SJCRH30 (cell line): ENCODE measurements at regions not wholly inside any gene's neighbourhood (a gene's known extent, or its start where the extent isn't known, plus 50 kb on each side); places are given as distances from the start of the nearest gene placed in this dataset.
"Not testable (repeated sequence)": the region's sequence is repeated elsewhere in the genome, so short reads cannot be mapped to it uniquely, and the experiment has no call there.

Experiments
- DNase-seq, 2 experiments: peaks; one replicate each; pipeline ENCODE4 v3.0.0-alpha.2; 2015 to 2020
- H3K27ac ChIP-seq: fragments of 250-450 bp; sonication (Bioruptor Pico); 2 replicates; pipeline ENCODE4 v1.5.1; 2020; ENCODE audit warnings: mild to moderate bottlenecking, moderate library complexity
- H3K27me3 ChIP-seq: fragments of 250-450 bp; sonication (Bioruptor Pico); 2 replicates; pipeline ENCODE4 v1.5.1; 2020; ENCODE audit warnings: mild to moderate bottlenecking, moderate library complexity
- H3K36me3 ChIP-seq: fragments of 250-450 bp; sonication (Bioruptor Pico); 2 replicates; pipeline ENCODE4 v1.5.1; 2020; ENCODE audit warnings: mild to moderate bottlenecking, moderate library complexity
- H3K4me1 ChIP-seq: fragments of 250-450 bp; sonication (Bioruptor Pico); 2 replicates; pipeline ENCODE4 v1.5.1; 2020; ENCODE audit warnings: mild to moderate bottlenecking, moderate library complexity
- H3K4me3 ChIP-seq: fragments of 250-450 bp; sonication (Bioruptor Pico); 2 replicates; pipeline ENCODE4 v1.5.1; 2020; ENCODE audit warnings: mild to moderate bottlenecking, moderate library complexity
- H3K9me3 ChIP-seq: fragments of 250-450 bp; sonication (Bioruptor Pico); replicated peaks from 2 replicates; pipeline ENCODE4 v1.5.1; 2020; ENCODE audit warnings: mild to moderate bottlenecking, moderate library complexity

DNA sequence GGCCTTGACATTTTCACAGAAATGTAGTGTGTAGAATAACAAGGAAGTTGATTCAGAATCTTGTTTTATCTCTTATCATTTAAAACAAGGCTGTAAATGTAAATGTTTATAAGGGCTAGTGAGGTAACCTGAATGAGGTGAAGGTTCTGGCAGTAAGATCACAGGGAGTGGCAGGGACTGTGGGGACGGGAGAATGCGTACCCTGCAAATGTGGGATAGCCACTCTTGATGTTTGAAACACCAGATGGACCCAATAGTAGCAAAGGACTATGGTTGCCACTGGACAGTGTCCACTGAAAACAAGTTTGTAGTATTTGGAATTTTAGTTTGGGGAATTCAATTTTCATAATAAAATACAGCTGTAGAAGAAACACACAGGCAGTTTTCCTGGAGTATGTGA is 155.3 kb downstream of the FHIP1A start:
- no peak overlapping the region for H3K4me3 ChIP-seq
- H3K4me1 ChIP-seq, result peaks cover 3% of the 10 kb centered on the region; the same call in 1 of the 2 replicates
- no peaks in the 10 kb centered on the region for H3K27me3 ChIP-seq
- H3K36me3 ChIP-seq, result no peaks in the 10 kb centered on the region
- no peaks in the 10 kb centered on the region for H3K9me3 ChIP-seq
- DNase-seq, result no peak
- H3K27ac ChIP-seq, result no peak overlapping the region

DNA sequence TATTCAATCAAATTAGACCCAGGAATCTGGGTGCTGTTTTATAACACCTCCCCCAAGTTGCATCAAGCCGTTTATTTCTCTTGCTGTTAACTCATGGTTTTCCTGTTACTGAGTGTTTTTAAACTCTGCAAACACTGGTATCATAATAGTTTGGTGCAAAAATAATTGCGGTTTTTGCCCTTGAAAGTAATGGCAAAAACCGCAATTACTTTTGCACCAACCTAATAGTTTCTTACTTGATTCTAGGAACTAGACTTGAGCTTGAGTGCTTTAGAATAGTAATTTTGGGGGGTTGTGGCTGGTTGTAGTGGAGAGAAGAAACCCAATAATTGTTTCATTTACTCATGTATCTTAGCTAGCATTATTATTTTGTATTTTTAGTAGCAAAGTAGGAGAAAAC is 156.6 kb downstream of the FHIP1A start:
- Histone ChIP-seq H3K4me1 (peaks cover 3% of the 10 kb centered on the region; the same call in 1 of the 2 replicates), H3K36me3 (no peaks in the 10 kb centered on the region), H3K27me3 (no peaks in the 10 kb centered on the region), H3K4me3 (no peak overlapping the region), H3K27ac (no peak overlapping the region), H3K9me3 (no peaks in the 10 kb centered on the region)
- no peak for DNase-seq

DNA sequence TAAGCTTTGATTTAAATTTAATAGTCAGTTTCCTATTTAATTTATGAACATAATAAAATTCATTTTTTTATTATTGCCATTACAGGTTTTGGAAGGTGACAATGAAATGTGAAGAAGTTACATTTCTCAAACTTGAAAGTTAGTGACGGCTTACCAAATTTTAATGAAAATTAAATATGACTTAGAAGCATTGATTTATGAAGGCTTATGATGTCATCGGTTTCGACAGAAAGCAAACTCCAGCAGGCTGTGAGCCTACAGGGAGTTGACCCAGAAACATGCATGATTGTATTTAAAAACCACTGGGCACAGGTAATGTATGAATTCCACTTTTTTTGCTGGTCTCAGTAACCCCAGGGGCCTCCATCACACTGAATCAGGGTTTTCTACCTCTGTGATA is 157.1 kb downstream of the FHIP1A start:
- Histone ChIP-seq H3K4me3 (no peak overlapping the region), H3K27ac (no peak overlapping the region), H3K9me3 (no peaks in the 10 kb centered on the region), H3K27me3 (no peaks in the 10 kb centered on the region), H3K4me1 (peaks cover 3% of the 10 kb centered on the region; the same call in 1 of the 2 replicates), H3K36me3 (no peaks in the 10 kb centered on the region)
- no peak for DNase-seq

DNA sequence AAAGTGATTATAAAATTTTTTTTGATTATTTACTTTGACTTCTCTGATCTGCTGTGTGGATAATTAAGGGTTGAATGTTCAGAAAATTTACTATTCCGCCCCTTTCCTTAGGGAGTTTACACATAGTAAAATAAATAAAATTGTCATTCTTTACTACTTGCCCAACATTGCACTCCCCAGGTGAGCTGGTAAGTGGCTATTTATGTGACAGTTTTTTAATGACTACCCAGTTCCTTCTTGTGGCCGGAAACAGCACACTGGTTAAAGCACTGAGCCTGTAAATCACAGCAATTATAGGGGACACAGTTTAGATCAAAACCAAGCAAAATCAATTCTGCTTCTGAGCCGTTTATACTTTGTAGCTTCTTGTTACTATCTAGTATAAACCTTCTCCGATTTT is 158.1 kb downstream of the FHIP1A start:
- Histone ChIP-seq H3K36me3 (no peaks in the 10 kb centered on the region), H3K27ac (no peak overlapping the region), H3K9me3 (no peaks in the 10 kb centered on the region), H3K4me1 (no peaks in the 10 kb centered on the region; the same call in 1 of the 2 replicates), H3K4me3 (no peak overlapping the region), H3K27me3 (no peaks in the 10 kb centered on the region)
- DNase-seq, result no peak

DNA sequence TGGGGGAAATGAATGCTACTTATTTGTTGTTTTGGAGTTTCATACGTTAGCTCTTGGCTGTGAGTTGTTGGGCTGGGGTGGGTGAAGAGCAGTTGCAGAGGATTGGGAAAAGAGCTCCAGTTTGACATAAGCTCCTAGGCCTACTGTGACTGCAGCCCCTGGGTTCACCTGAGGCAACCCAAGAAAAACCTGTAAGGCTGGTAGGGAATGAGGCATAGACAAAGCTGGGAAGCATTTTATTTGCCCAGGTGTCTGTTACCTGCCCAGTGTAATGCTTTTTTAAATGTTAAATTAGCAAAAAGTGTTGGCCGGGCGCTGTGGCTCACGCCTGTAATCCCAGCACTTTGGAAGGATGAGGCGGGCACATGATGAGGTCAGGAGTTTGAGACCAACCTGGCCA is 160.0 kb downstream of the FHIP1A start:
- no peaks in the 10 kb centered on the region for H3K9me3 ChIP-seq
- H3K4me1 ChIP-seq, result no peaks in the 10 kb centered on the region
- H3K27ac ChIP-seq, result no peak overlapping the region
- H3K27me3 ChIP-seq, result no peaks in the 10 kb centered on the region
- no peak overlapping the region for H3K4me3 ChIP-seq
- no peaks in the 10 kb centered on the region for H3K36me3 ChIP-seq
- DNase-seq, result no peak

DNA sequence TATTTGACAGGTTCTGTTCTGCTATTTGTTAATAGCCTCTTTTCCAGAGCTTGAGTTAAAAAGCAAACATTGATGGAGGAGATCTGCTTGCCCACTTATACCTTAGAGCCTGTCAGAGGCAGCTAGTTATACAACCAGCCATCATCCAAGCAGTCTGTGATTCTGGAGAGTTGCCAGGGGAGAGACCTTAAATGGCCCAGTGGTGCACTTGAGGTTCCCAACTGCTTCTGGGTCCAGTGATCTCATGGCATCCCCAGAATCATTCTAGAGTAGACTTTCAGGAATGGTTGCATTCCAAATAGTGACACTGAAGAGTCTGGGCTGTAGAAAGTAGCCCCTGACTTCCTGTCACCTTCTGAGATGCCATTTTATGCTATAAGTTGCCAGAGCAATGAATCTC is 160.7 kb downstream of the FHIP1A start:
- no peak overlapping the region for H3K27ac ChIP-seq
- H3K4me1 ChIP-seq, result no peaks in the 10 kb centered on the region
- no peaks in the 10 kb centered on the region for H3K9me3 ChIP-seq
- no peaks in the 10 kb centered on the region for H3K36me3 ChIP-seq
- no peak for DNase-seq
- H3K27me3 ChIP-seq, result no peaks in the 10 kb centered on the region
- H3K4me3 ChIP-seq, result no peak overlapping the region

DNA sequence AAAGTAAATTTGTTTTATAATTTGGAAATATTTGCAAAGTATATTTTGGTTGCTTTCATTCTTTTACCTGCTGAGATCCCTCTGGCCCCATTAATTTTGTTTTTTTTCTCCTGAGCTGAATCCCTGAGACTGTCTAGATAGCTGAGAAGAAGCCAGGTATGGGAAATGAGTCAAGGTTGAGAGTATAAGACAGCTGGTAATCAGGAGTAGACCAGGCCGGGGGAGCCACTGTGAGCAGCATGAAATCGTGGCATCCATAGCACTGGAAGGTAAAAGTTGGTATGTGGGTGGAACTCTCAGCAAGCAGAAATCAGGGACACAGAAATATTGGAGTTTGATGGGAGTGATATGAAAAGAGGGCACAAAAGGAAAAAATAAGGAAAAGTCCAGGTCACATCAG is 164.5 kb downstream of the FHIP1A start:
- H3K36me3 ChIP-seq, result no peaks in the 10 kb centered on the region
- no peaks in the 10 kb centered on the region for H3K27me3 ChIP-seq
- H3K4me1 ChIP-seq, result no peaks in the 10 kb centered on the region
- no peak overlapping the region for H3K4me3 ChIP-seq
- no peak overlapping the region for H3K27ac ChIP-seq
- H3K9me3 ChIP-seq, result no peaks in the 10 kb centered on the region
- DNase-seq, result no peak

DNA sequence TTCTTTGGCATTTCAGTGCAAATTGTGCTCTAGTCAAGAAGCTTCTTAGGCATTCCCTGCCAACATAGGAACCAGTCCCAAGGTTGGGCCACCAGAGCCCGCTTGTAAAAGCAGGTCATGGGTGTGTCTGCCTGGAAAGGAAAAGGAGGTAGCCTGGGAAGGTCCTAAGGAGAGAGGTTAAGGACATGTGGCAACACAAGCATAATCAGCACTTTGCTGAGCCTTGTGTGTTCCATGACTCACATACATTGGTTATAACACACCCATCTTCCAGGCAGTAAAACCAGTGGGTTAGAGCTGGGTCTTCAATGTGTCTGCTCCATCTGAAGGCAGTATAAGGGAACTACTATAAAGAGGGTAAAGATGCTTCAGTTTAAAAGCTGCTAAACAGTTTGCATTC is 165.0 kb downstream of the FHIP1A start:
- no peaks in the 10 kb centered on the region for H3K4me1 ChIP-seq
- no peak overlapping the region for H3K4me3 ChIP-seq
- no peak for DNase-seq
- H3K9me3 ChIP-seq, result no peaks in the 10 kb centered on the region
- H3K27me3 ChIP-seq, result no peaks in the 10 kb centered on the region
- H3K27ac ChIP-seq, result no peak overlapping the region
- no peaks in the 10 kb centered on the region for H3K36me3 ChIP-seq

DNA sequence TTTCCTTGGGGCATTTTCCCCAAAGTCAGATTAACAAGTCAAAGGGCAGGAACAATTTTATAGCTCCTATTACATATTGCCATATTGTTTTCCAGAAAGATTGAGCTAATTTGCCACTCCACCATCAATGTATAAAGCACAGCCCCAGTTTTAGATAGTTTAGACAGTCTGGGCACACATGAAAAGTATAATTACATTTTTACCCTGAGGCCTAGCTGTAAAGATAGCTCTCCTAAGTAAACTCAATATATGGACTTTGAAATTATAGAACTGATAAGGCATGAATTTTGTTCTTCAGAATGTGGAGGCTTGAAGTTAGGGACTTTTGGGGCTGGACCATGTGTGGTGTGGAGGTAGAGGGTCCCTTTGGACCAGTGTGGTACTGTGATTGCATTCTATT is 166.0 kb downstream of the FHIP1A start:
- H3K4me3 ChIP-seq, result no peak overlapping the region
- H3K9me3 ChIP-seq, result no peaks in the 10 kb centered on the region
- no peaks in the 10 kb centered on the region for H3K27me3 ChIP-seq
- no peak for DNase-seq
- no peak overlapping the region for H3K27ac ChIP-seq
- H3K4me1 ChIP-seq, result no peaks in the 10 kb centered on the region
- H3K36me3 ChIP-seq, result no peaks in the 10 kb centered on the region

DNA sequence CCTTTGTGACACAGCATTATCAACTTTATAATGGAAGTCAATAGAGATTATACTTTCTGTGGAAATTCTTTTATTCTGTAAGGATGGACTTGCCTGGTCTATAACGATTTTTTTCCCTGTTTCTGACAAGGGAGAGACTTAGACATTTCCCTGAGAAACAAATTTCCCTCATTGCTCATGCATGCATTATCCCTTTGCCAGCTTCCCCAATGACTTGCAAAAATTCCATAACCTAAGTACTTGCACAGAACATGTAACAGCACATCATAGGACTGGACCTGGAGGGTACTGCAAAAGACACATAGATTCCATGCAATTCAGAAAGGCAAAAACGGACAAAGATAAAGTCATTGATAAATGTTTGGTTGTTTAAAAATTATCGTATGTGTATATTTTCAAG is 166.7 kb downstream of the FHIP1A start:
- no peaks in the 10 kb centered on the region for H3K27me3 ChIP-seq
- H3K27ac ChIP-seq, result no peak overlapping the region
- no peaks in the 10 kb centered on the region for H3K36me3 ChIP-seq
- no peaks in the 10 kb centered on the region for H3K9me3 ChIP-seq
- H3K4me3 ChIP-seq, result no peak overlapping the region
- DNase-seq, result no peak
- no peaks in the 10 kb centered on the region for H3K4me1 ChIP-seq

DNA sequence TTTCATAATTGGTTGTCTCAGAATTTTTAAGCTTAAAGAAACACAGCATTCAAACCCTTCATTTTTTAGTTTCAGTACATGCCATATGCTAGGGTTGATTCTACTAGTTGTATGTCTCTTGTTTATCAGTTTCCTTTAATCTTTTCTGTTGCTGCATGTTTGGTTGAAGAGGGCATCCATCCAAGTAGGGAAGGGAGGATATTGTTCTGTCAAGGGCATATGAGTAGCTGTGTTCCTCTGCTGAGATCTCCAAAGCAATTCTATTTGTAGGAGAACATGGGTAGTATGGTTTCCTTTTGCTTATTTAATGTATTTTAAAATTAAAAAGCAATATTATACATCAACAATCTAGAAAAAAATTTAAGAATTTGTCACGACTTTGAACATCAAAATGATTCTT is 167.7 kb downstream of the FHIP1A start:
- no peaks in the 10 kb centered on the region for H3K27me3 ChIP-seq
- no peak overlapping the region for H3K4me3 ChIP-seq
- no peaks in the 10 kb centered on the region for H3K9me3 ChIP-seq
- H3K36me3 ChIP-seq, result no peaks in the 10 kb centered on the region
- no peak for DNase-seq
- H3K4me1 ChIP-seq, result no peaks in the 10 kb centered on the region
- no peak overlapping the region for H3K27ac ChIP-seq

DNA sequence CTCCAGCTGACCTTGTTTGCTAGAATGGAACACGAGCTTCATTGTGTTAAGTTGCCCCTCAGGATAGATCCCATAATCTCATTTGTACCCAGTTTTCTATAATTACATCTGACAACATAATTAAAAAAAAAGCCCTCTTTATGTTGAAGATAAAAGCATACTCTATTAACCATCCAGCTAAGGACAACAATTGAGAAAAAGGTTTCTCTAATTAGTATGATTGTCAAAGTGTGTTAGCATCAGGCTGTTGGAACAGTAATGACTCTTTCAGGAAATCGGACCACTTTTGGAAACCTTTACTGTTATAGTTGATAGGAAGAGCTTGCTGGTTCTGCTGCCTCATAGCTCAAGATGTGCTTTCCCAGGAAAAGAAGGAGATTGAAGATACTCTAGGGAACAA is 172.6 kb downstream of the FHIP1A start:
- Histone ChIP-seq H3K9me3 (no peaks in the 10 kb centered on the region), H3K27ac (no peak overlapping the region), H3K4me1 (peaks cover 26% of the 10 kb centered on the region), H3K4me3 (no peak overlapping the region), H3K27me3 (no peaks in the 10 kb centered on the region), H3K36me3 (no peaks in the 10 kb centered on the region)
- no peak for DNase-seq

DNA sequence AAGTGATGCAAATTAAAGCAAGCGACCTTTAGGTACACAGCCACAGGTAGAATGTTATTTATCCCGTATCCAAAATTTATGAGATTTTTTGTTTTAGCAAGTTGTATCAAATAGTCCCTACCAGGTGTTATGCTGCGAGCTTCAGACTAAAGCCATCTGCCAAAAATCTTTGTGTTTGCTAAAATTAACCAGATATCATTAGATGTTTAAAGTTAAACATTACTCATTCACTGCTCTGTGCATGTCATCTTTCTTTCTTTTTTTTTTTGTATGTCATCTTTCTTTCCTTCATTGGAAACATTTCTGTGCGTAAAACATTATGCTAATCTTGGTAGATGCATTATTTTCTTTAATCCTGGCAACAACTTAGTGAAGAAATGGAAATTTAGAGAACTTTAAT is 173.1 kb downstream of the FHIP1A start:
- H3K27me3 ChIP-seq, result no peaks in the 10 kb centered on the region
- peaks cover 26% of the 10 kb centered on the region for H3K4me1 ChIP-seq
- H3K4me3 ChIP-seq, result no peak overlapping the region
- H3K9me3 ChIP-seq, result no peaks in the 10 kb centered on the region
- no peak overlapping the region for H3K27ac ChIP-seq
- DNase-seq, result no peak
- H3K36me3 ChIP-seq, result no peaks in the 10 kb centered on the region

DNA sequence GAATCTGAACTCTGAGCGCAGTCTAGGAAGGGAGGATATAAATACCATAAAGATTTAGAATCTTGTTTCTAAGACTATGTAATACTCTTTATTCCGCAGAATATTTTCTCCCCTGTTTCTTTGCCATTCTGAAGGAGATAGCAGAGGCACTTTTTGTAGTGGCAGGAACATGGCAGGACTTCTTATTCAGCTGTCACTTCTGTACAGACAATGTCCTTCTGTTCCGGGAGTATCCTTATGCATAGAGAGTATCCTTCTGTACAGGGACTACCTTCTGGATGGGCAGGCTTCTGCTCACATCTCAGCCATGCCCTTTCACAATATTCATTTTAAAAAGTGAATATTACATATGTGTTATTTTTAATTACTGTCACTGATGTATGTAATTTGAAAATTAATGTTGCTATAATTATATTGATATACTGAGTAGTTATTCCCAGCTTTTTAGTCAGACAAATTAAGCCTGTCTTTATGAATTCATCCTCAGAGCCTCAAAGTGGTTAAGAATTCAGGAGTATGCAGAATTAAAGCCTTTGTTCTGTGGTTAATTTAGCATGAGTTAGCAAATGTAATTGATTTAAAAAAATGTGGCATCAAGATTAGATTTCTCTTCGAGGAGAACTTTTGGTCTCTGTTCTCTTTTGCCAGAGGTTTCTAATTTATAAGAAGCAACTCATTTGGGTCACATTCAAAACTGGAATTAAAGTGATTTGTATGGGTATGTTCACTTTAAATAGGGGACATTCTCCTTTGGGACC is 174.4 kb downstream of the FHIP1A start:
- H3K27me3 ChIP-seq, result no peaks in the 10 kb centered on the region
- no peaks in the 10 kb centered on the region for H3K36me3 ChIP-seq

DNA sequence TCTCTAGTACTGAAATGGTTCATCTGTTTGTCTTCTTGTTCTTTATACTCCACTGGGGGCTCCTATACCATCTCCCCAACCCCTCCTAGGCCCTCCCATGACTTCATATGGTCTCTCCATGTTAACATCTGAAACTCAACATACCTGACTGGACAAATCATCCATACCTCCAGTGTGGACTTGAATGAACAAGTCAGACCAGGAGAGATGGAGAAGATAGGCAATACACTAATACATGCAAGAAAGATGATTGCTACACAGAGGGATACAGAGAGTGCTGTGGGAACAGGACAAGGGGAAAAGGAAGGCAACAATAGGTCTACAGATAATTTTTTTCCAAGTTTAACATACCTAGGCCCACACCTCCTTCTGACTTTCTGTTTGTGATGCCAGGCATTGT is 175.1 kb downstream of the FHIP1A start:
- no peak overlapping the region for H3K27ac ChIP-seq

More for the DNA sequence above, 174.4 kb downstream of the FHIP1A start:
- Histone ChIP-seq H3K4me3 (no peak overlapping the region), H3K9me3 (no peaks in the 10 kb centered on the region), H3K27ac (no peak overlapping the region), H3K4me1 (peaks cover 26% of the 10 kb centered on the region)
- peak in 1 of 2 experiments; percentile 20 for DNase-seq

DNA sequence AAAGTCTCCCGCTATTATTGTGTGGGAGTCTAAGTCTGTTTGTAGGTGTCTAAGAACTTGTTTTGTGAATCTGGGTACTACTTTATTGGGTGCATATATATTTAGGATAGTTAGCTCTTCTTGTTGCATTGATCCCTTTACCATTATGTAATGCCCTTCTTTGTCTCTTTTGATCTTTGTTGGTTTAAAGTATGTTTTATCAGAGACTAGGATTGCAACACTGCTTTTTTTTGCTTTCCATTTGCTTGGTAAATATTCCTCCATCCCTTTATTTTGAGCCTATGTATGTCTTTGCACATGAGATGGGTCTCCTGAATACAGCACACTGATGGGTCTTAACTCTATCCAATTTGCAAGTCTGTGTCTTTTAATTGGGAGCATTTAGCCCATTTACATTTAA is 165.2 kb downstream of the GATB start:
- not testable (repeated sequence) for H3K9me3 ChIP-seq, H3K27ac ChIP-seq, H3K4me1 ChIP-seq, H3K36me3 ChIP-seq, H3K27me3 ChIP-seq, H3K4me3 ChIP-seq, DNase-seq

More for the DNA sequence above, 175.1 kb downstream of the FHIP1A start:
- Histone ChIP-seq H3K4me1 (peaks cover 26% of the 10 kb centered on the region), H3K27me3 (no peaks in the 10 kb centered on the region), H3K4me3 (no peak overlapping the region), H3K9me3 (no peaks in the 10 kb centered on the region), H3K36me3 (no peaks in the 10 kb centered on the region)
- no peak for DNase-seq
